DND-41 (cell line): ENCODE measurements at regions not wholly inside any gene's neighbourhood (a gene's known extent, or its start where the extent isn't known, plus 50 kb on each side); places are given as distances from the start of the nearest gene placed in this dataset.
"Not testable (repeated sequence)": the region's sequence is repeated elsewhere in the genome, so short reads cannot be mapped to it uniquely, and the experiment has no call there.

Experiments used
- ATAC-seq: fragments of 200-7000 bp; cut with Tn5 transposase; 3 replicates; pipeline ENCODE4 v1.9.1; 2021; ENCODE audit warnings: low read depth; ENCODE audit not compliant: insufficient read depth
- DNase-seq: peaks from one replicate; pipeline ENCODE4 v3.0.0-alpha.2; 2020
- H2AFZ ChIP-seq: 2 replicates; pipeline ENCODE4 v1.6.0; 2012; ENCODE audit warnings: low read depth, low read length
- H3K27ac ChIP-seq: 2 replicates; pipeline ENCODE4 v1.5.1; 2012; ENCODE audit warnings: low read length, inconsistent platforms
- H3K27me3 ChIP-seq: fragments of 200-600 bp; sonication (generic); 2 replicates; pipeline ENCODE4 v1.6.0; 2012; ENCODE audit warnings: low read length, mild to moderate bottlenecking, inconsistent platforms; ENCODE audit not compliant: insufficient read depth, poor library complexity
- H3K36me3 ChIP-seq: 2 replicates; pipeline ENCODE4 v1.5.1; 2012; ENCODE audit warnings: low read length, inconsistent platforms; ENCODE audit not compliant: insufficient read depth
- H3K4me1 ChIP-seq: 2 replicates; pipeline ENCODE4 v1.5.1; 2012; ENCODE audit warnings: mild to moderate bottlenecking, low read length; ENCODE audit not compliant: insufficient read depth
- H3K4me2 ChIP-seq: 2 replicates; pipeline ENCODE4 v1.6.0; 2012; ENCODE audit warnings: mild to moderate bottlenecking, moderate library complexity, low read length, inconsistent platforms; ENCODE audit not compliant: insufficient read depth
- H3K4me3 ChIP-seq, 2 experiments: fragments of 200-600 bp in 1 of 2; shearing (Covaris generic) in 1 of 2; 2 replicates each; pipeline ENCODE4 v1.5.1; 2012 to 2016; ENCODE audit warnings: inconsistent platforms in 2 of 2, low read length in 2 of 2, mild to moderate bottlenecking in 2 of 2, low read depth in 1 of 2, moderate library complexity in 1 of 2
- H3K79me2 ChIP-seq: 2 replicates; pipeline ENCODE4 v1.6.0; 2012; ENCODE audit warnings: low read length, inconsistent platforms; ENCODE audit not compliant: insufficient read depth
- H3K9ac ChIP-seq: 2 replicates; pipeline ENCODE4 v1.6.0; 2012; ENCODE audit warnings: low read depth, mild to moderate bottlenecking, inconsistent platforms, low read length, moderate library complexity
- H3K9me3 ChIP-seq: 2 replicates; pipeline ENCODE4 v1.5.1; 2012; ENCODE audit warnings: low read length, moderate library complexity, mild to moderate bottlenecking, inconsistent platforms; ENCODE audit not compliant: insufficient read depth, severe bottlenecking
- H4K20me1 ChIP-seq: 2 replicates; pipeline ENCODE4 v1.6.0; 2012; ENCODE audit warnings: low read length; ENCODE audit not compliant: insufficient read depth
- EZH2 ChIP-seq: IDR thresholded peaks from 3 replicates; pipeline ENCODE4 v1.6.1; 2012; ENCODE audit warnings: borderline replicate concordance, low read depth, mild to moderate bottlenecking, moderate library complexity, low read length, inconsistent platforms; ENCODE audit not compliant: severe bottlenecking
- TF ChIP-seq, protein P1 (sequence below): IDR thresholded peaks from 2 replicates; pipeline ENCODE4 v1.5.1; 2012; ENCODE audit warnings: borderline replicate concordance, low read length, moderate library complexity, mild to moderate bottlenecking; ENCODE audit not compliant: poor library complexity, severe bottlenecking; ENCODE audit errors: extremely low read depth

DNA sequence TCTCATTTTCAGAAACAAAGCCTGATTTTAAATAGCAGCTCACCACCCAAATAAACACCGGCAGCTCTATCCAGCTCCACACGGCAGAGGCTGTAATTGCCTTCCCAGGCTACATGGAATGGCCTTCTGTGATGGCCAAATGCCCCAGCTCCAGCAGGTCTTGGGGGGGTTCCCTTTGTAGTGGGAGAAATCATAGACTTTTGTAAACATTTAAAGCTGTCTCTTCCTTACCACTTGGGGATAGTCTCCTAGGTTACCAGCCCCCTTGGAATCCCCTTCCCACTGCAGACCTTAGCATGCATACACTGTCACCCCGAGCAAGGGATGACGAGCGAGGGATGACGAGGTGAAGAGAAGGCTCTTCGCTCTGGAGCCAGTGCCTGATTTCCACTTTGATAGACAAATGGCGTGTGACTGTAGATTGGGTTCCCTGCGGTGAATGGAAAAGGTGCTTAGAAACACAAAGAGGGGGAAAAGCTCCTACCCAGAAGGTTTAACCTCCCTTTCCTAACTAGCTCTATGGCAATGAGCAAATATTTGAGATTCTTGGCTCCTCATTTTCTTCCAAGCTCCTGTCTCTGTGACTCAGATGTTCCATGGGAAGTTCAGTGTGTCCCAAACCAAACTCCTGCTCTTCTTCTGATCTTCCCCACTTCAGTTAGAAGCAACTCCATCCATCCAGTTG is 108.0 kb upstream of the CADM1 start:
- H3K27ac ChIP-seq, result no peak overlapping the region
- H3K4me1 ChIP-seq, result no peaks in the 10 kb centered on the region
- DNase-seq (no peak), ATAC-seq (no peak)
- no peaks in the 10 kb centered on the region for H3K36me3 ChIP-seq
- no peaks in the 10 kb centered on the region for H3K9me3 ChIP-seq
- no peaks in the 10 kb centered on the region for H3K79me2 ChIP-seq
- no peak overlapping the region for H3K9ac ChIP-seq
- no peaks in the 10 kb centered on the region for H3K27me3 ChIP-seq
- H4K20me1 ChIP-seq, result no peaks in the 10 kb centered on the region
- no peak overlapping the region for H3K4me3 ChIP-seq
- no peak for TF ChIP-seq EZH2
- TF ChIP-seq, protein P1, sequence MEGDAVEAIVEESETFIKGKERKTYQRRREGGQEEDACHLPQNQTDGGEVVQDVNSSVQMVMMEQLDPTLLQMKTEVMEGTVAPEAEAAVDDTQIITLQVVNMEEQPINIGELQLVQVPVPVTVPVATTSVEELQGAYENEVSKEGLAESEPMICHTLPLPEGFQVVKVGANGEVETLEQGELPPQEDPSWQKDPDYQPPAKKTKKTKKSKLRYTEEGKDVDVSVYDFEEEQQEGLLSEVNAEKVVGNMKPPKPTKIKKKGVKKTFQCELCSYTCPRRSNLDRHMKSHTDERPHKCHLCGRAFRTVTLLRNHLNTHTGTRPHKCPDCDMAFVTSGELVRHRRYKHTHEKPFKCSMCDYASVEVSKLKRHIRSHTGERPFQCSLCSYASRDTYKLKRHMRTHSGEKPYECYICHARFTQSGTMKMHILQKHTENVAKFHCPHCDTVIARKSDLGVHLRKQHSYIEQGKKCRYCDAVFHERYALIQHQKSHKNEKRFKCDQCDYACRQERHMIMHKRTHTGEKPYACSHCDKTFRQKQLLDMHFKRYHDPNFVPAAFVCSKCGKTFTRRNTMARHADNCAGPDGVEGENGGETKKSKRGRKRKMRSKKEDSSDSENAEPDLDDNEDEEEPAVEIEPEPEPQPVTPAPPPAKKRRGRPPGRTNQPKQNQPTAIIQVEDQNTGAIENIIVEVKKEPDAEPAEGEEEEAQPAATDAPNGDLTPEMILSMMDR, result no peak
- no peak overlapping the region for H2AFZ ChIP-seq
- no peak overlapping the region for H3K4me2 ChIP-seq

DNA sequence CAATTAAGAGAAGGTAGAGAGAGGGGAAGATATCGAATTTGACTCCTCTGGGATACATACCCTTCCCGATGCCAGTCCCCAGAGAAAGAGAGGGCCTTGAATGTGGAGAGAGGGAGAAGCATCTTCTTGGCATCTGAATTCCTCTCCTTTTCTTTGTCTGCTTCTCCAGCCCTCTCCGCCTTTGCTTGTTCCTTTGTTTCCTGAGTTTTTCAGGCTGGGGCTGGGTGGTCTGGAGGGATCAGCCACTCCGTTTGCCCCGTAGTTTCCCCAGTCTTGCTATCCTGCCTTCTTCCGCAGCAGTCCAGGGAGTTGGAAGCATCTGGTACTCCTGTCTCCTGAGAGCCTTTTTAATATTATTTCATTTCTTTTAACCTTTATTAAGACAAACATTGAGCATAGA is 107.1 kb upstream of the CADM1 start:
- Histone ChIP-seq H3K4me2 (no peak overlapping the region), H3K9ac (no peak overlapping the region), H4K20me1 (no peaks in the 10 kb centered on the region), H3K4me3 (no peak overlapping the region), H3K4me1 (no peaks in the 10 kb centered on the region), H3K27ac (no peak overlapping the region), H2AFZ (no peak overlapping the region), H3K27me3 (peaks cover under 1% of the 10 kb centered on the region), H3K79me2 (no peaks in the 10 kb centered on the region), H3K36me3 (no peaks in the 10 kb centered on the region), H3K9me3 (no peaks in the 10 kb centered on the region)
- no peak for TF ChIP-seq EZH2
- TF ChIP-seq, protein P1, result no peak
- no peak for DNase-seq
- ATAC-seq, result no peak

DNA sequence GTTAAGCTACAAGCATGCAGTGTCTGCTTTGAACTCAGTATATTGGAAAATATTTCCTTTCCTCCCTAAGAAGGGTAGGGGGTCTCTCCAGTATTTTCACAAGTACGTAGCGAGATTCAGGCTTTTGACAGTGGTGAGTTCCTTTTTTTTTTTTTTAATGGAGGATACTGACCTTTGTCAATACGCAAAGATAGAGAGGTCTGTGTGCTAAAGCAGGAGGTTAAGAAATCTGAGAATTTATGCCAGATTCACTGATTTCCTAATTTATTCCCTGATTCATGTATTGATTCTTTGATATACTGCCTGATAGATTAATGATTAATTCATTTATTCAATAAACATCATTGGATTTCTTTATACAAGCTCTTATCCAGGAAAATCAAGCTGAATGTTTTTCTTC is 106.7 kb upstream of the CADM1 start:
- DNase-seq (no peak), ATAC-seq (no peak)
- Histone ChIP-seq H4K20me1 (no peaks in the 10 kb centered on the region), H3K9ac (no peak overlapping the region), H3K36me3 (no peaks in the 10 kb centered on the region), H3K4me3 (no peak overlapping the region), H3K27ac (no peak overlapping the region), H3K27me3 (peaks cover 4% of the 10 kb centered on the region), H3K79me2 (no peaks in the 10 kb centered on the region), H3K4me2 (no peak overlapping the region), H3K4me1 (no peaks in the 10 kb centered on the region), H3K9me3 (no peaks in the 10 kb centered on the region), H2AFZ (no peak overlapping the region)
- TF ChIP-seq EZH2, result no peak
- TF ChIP-seq, protein P1, result no peak

DNA sequence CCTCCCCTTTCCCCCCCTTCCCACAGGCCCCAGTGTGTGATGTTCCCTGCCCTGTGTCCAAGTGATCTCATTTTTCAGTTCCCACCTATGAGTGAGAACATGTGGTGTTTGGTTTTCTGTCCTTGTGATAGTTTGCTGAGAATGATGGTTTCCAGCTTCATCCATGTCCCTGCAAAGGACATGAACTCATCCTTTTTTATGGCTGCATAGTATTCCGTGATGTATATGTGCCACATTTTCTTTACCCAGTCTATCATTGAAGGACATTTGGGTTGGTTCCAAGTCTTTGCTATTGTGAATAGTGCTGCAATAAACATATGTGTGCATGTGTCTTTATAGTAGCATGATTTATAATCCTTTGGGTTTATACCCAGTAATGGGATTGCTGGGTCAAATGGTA is 106.0 kb upstream of the CADM1 start:
- H3K9me3 ChIP-seq, H3K4me1 ChIP-seq, H3K4me3 ChIP-seq, H3K27ac ChIP-seq, ATAC-seq, H3K79me2 ChIP-seq, H3K27me3 ChIP-seq, H4K20me1 ChIP-seq, H3K9ac ChIP-seq, H3K4me2 ChIP-seq, DNase-seq, H3K36me3 ChIP-seq, H2AFZ ChIP-seq: not testable (repeated sequence)
